ENCODE measurements at regions not wholly inside any gene's neighbourhood (a gene's known extent, or its start where the extent isn't known, plus 50 kb on each side); places are given as distances from the start of the nearest gene placed in this dataset.
"Not testable (repeated sequence)": the region's sequence is repeated elsewhere in the genome, so short reads cannot be mapped to it uniquely, and the experiment has no call there.

- Histone ChIP-seq H3K4me2 (ENCODE audit: low read depth, low read length) (no peak overlapping the region), H3K4me1 (ENCODE audit: low read length) (no peaks in the 10 kb centered on the region), H2AFZ (ENCODE audit: low read length) (no peak overlapping the region), H3K27me3 (replicated peaks; ENCODE audit: insufficient read depth, low read length) (no peaks in the 10 kb centered on the region), H3K9me3 (replicated peaks; ENCODE audit: insufficient read depth, low read length) (no peaks in the 10 kb centered on the region), H3K27ac (ENCODE audit: low read length) (no peak overlapping the region), H3F3A (ENCODE audit: insufficient read depth, low read length) (no peaks in the 10 kb centered on the region), H3K4me3 (ENCODE audit: low read length) (no peak overlapping the region), H4K20me1 (ENCODE audit: insufficient read depth, low read length) (no peaks in the 10 kb centered on the region), H3K9ac (ENCODE audit: low read length) (no peak overlapping the region), H3K79me2 (ENCODE audit: low read length) (no peaks in the 10 kb centered on the region), H3K36me3 (replicated peaks; ENCODE audit: insufficient read depth, low read length) (no peaks in the 10 kb centered on the region), H3K9me2 (replicated peaks; ENCODE audit: insufficient read depth, low read length) (no peaks in the 10 kb centered on the region)
- TF ChIP-seq CTCF (IDR thresholded peaks at IDR 0.05; ENCODE audit: low read length), result no peak
- no peak for TF ChIP-seq EZH2 (optimal IDR thresholded peaks at IDR 0.05; ENCODE audit: low read depth, low read length)
- TF ChIP-seq EZH2phosphoT487 (IDR thresholded peaks at IDR 0.05; ENCODE audit: low read length), result no peak
- no peak for DNase-seq
Measured at GRCh38 chr2:173521450-173522192, 166.9 kb downstream of the CDCA7 start.

GRCh38 chr2:173523497-173523896 is 168.8 kb downstream of the CDCA7 start:
- H3K4me2 ChIP-seq (ENCODE audit: low read depth, low read length), result no peak overlapping the region
- H3K9me3 ChIP-seq (replicated peaks; ENCODE audit: insufficient read depth, low read length), result no peaks in the 10 kb centered on the region
- TF ChIP-seq EZH2 (optimal IDR thresholded peaks at IDR 0.05; ENCODE audit: low read depth, low read length), result no peak
- peak; percentile 11 for DNase-seq
- no peaks in the 10 kb centered on the region for H4K20me1 ChIP-seq (ENCODE audit: insufficient read depth, low read length)
- H3K4me1 ChIP-seq (ENCODE audit: low read length), result no peaks in the 10 kb centered on the region
- no peaks in the 10 kb centered on the region for H3K9me2 ChIP-seq (replicated peaks; ENCODE audit: insufficient read depth, low read length)
- H3K36me3 ChIP-seq (replicated peaks; ENCODE audit: insufficient read depth, low read length), result no peaks in the 10 kb centered on the region
- H2AFZ ChIP-seq (ENCODE audit: low read length), result no peak overlapping the region
- no peak overlapping the region for H3K27ac ChIP-seq (ENCODE audit: low read length)
- H3F3A ChIP-seq (ENCODE audit: insufficient read depth, low read length), result no peaks in the 10 kb centered on the region
- no peaks in the 10 kb centered on the region for H3K79me2 ChIP-seq (ENCODE audit: low read length)
- H3K9ac ChIP-seq (ENCODE audit: low read length), result no peak overlapping the region
- no peaks in the 10 kb centered on the region for H3K27me3 ChIP-seq (replicated peaks; ENCODE audit: insufficient read depth, low read length)
- no peak overlapping the region for H3K4me3 ChIP-seq (ENCODE audit: low read length)

- no peaks in the 10 kb centered on the region for H3K4me1 ChIP-seq (ENCODE audit: low read length)
- no peak overlapping the region for H3K4me3 ChIP-seq (ENCODE audit: low read length)
- TF ChIP-seq CTCF (IDR thresholded peaks at IDR 0.05; ENCODE audit: low read length) (no peak), EZH2 (optimal IDR thresholded peaks at IDR 0.05; ENCODE audit: low read depth, low read length) (no peak), EZH2phosphoT487 (IDR thresholded peaks at IDR 0.05; ENCODE audit: low read length) (no peak)
- no peaks in the 10 kb centered on the region for H3F3A ChIP-seq (ENCODE audit: insufficient read depth, low read length)
- no peak overlapping the region for H2AFZ ChIP-seq (ENCODE audit: low read length)
- no peaks in the 10 kb centered on the region for H3K79me2 ChIP-seq (ENCODE audit: low read length)
- H3K4me2 ChIP-seq (ENCODE audit: low read depth, low read length), result no peak overlapping the region
- DNase-seq, result no peak
- no peaks in the 10 kb centered on the region for H3K9me2 ChIP-seq (replicated peaks; ENCODE audit: insufficient read depth, low read length)
- H3K27me3 ChIP-seq (replicated peaks; ENCODE audit: insufficient read depth, low read length), result no peaks in the 10 kb centered on the region
- H3K36me3 ChIP-seq (replicated peaks; ENCODE audit: insufficient read depth, low read length), result no peaks in the 10 kb centered on the region
- H3K27ac ChIP-seq (ENCODE audit: low read length), result no peak overlapping the region
- no peaks in the 10 kb centered on the region for H3K9me3 ChIP-seq (replicated peaks; ENCODE audit: insufficient read depth, low read length)
- H3K9ac ChIP-seq (ENCODE audit: low read length), result no peak overlapping the region
- H4K20me1 ChIP-seq (ENCODE audit: insufficient read depth, low read length), result no peaks in the 10 kb centered on the region
Measured at GRCh38 chr2:173524256-173524955, 169.7 kb downstream of the CDCA7 start.

- not testable (repeated sequence) for H3K4me2 ChIP-seq (ENCODE audit: low read depth, low read length); H2AFZ ChIP-seq (ENCODE audit: low read length); H3K4me1 ChIP-seq (ENCODE audit: low read length); DNase-seq; H3K27me3 ChIP-seq (replicated peaks; ENCODE audit: insufficient read depth, low read length); H4K20me1 ChIP-seq (ENCODE audit: insufficient read depth, low read length); H3K27ac ChIP-seq (ENCODE audit: low read length); H3F3A ChIP-seq (ENCODE audit: insufficient read depth, low read length); H3K79me2 ChIP-seq (ENCODE audit: low read length); H3K4me3 ChIP-seq (ENCODE audit: low read length); H3K9me2 ChIP-seq (replicated peaks; ENCODE audit: insufficient read depth, low read length); H3K9me3 ChIP-seq (replicated peaks; ENCODE audit: insufficient read depth, low read length); H3K36me3 ChIP-seq (replicated peaks; ENCODE audit: insufficient read depth, low read length); H3K9ac ChIP-seq (ENCODE audit: low read length)
Measured at GRCh38 chr2:173532732-173533531, 178.3 kb downstream of the CDCA7 start.
